OCI-LY7 (cell line): ENCODE measurements at regions not wholly inside any gene's neighbourhood (a gene's known extent, or its start where the extent isn't known, plus 50 kb on each side); places are given as distances from the start of the nearest gene placed in this dataset.

ENCODE experiments used
- CTCF ChIP-seq: fragments of 200-600 bp; sonication (generic); conservative IDR thresholded peaks from 2 replicates; pipeline ENCODE4 v1.5.1; 2014; ENCODE audit warnings: mild to moderate bottlenecking, antibody characterized with exemption, low read length, moderate library complexity, mixed read lengths
- EZH2phosphoT487 ChIP-seq: fragments of 200-600 bp; sonication (generic); IDR thresholded peaks from 2 replicates; pipeline ENCODE4 v1.6.1; 2018; ENCODE audit warnings: low read depth, borderline replicate concordance, mild to moderate bottlenecking, mixed run types, antibody characterized with exemption, low read length, moderate library complexity, mixed read lengths

GRCh38 chr15:35616498-35617271, 70.7 kb upstream of the DPH6 start:
- TF ChIP-seq CTCF (no peak), EZH2phosphoT487 (no peak)
